CMK (cell line): ENCODE measurements at regions not wholly inside any gene's neighbourhood (a gene's known extent, or its start where the extent isn't known, plus 50 kb on each side); places are given as distances from the start of the nearest gene placed in this dataset.

Source experiments
- DNase-seq: peaks from one replicate; pipeline ENCODE4 v3.0.0-alpha.2; 2010; ENCODE audit warnings: low read depth

DNA sequence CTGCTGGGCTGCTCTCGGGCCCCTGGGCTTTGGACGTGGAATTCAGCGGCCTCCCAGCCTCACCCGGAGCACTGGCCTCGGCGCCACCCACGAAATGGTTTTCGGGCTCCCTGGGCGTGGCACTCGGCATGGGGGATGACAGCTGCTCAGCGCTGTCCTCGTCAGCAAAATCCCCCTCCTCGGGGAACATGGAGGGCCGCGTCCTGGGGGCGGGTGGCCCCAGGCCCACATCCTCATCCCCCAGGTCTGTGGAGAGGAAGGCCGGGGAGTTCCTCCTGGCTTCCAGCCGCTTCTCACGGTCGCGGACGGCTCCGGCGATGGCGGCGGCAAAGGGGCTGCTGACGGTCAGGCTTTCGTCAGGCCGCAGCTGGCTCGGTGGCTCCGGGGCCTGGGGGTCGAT lies 88.4 kb downstream of the CTTN start:
- DNase-seq, result no peak

DNA sequence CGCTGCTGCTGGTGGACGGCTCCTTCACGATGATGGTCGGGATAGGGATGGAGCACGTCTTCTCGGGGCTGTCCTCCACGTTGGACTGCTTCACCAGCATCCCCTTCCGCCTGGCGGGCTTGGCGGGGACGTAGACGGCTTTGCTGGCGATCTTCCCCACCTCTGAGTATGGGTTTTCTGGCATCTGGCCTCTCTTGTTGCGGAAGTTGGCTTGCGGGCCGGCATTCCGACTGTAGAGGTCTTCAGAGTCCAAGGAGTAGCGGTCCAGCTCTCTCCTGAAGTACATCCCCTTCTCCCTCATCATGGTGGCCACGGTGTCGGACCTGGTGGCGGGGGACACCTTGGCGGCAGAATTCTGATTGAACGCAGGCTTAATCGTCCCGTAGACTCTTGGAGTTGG lies 88.8 kb downstream of the CTTN start:
- DNase-seq, result no peak

DNA sequence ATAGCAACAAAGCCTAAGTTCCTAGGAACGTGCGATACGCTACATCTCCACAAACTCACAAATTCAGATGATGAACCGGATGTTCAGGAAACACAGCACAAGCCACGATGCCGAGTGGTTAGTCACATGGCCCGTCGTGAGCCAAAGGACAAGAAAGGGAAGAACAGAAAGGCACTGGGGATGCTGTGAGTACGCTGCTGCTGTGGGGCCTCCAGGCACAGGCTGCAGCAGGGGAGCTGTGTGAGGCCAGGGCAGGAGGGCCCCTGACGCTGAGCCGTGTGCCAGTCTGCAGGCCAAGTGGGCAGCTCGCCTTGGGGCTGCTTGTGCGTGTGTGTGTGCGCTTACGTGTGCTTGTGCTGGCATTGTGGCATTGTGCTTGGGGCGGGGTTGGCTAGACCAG lies 89.4 kb downstream of the CTTN start:
- no peak for DNase-seq

DNA sequence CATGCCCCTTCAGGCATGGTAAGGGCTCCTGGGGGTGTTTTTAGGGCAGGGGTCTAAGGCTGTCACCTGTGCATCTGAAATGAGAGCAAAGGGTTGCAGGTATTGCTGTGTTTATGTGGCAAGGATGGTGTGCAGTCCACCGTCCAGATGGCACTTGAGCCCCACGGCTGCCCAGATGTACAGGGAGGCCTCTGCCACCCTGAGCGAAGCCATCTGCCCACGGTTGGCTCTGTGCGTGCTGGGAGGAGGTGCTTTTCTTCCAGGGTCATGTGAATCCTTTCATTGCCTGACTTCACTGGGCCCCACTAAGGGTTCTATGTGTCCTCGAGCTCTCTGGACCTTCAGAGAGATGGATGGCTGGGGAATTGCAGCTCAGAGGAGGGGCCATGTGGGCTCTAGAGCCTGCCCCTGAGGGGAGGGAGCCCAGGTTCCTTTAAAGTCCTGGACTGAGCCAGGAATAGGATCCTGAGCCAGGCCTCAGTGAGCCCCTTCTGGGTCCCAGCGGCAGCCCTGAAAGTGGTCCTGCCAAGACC lies 89.9 kb downstream of the CTTN start:
- DNase-seq, result no peak

DNA sequence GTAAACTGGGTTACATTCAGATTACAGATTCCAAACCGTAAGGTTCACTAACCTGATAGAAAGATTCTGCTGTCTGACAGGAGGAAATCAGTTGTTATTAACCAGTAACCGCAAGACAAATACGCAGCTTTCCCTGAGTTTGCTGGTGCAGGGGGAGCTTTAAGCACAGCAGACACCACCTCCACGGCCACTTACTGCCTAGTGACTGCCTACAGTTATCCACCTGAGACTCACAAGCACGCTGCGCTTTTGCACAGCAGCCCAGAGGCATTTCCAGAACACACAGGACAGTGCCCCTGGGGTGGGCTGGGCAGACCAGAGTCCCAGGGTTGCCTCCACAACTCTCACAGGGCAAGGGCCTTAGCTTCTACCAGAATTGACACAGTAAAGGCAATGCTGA lies 90.9 kb downstream of the CTTN start:
- DNase-seq, result no peak

DNA sequence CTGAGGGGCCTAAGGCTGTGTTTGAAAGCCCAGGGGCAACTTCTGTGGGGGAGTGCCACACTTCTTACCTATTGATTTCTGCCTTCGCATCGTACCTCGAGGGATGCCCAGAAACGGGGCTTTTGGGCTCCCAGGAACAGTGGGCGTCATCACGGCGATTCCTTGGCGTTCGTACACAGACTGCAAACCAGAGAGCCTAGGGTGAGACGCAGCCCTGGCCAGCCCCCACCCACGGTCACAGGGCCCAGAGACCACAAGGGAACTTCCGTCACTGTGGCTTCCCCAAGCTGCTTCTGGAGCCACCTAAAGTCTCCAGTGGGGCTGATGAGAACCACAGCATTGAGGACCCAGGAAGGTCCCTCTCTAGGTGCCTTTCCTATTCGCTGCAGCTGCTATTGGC lies 91.9 kb downstream of the CTTN start:
- DNase-seq, result no peak

DNA sequence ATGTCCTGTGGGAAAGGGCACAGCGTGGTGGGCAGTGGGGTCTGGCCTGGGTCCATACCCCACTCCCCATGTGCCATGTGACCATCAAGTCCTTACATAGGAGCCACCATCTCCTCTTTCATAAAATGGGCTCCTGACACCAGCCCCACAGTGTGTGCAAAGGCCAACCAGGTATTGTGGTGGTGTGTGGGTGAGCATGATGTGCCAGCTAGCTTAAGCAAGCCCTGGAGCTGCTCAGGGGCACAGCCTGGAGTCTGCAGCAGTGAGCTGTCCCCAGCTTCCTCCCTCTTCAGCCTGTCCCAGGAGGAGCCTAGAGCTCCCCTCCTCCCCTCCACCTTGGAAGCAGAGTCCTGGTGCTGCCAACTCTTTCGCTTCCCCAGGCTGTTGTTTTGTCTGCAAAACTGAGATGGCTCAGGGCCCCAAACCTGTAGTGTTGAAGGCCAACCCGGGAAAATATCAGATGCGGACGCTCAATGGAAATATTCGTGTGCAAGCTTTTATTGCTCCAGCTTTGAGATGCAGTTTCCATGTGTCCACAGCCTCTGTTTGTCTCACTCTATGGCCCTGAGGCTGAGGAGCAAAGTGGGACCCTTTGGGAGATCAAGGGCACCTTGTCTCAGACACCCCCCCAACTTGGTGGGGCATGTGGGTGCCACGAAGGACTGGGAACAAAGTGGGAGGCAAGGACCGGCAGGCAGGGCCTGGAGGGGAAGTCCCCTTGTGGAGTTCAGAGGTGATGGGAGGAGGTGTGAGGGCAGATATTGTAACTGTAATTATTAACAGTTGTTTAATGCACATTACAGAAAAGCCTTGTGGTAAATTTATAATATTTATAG lies 92.6 kb downstream of the CTTN start:
- DNase-seq, result no peak

DNA sequence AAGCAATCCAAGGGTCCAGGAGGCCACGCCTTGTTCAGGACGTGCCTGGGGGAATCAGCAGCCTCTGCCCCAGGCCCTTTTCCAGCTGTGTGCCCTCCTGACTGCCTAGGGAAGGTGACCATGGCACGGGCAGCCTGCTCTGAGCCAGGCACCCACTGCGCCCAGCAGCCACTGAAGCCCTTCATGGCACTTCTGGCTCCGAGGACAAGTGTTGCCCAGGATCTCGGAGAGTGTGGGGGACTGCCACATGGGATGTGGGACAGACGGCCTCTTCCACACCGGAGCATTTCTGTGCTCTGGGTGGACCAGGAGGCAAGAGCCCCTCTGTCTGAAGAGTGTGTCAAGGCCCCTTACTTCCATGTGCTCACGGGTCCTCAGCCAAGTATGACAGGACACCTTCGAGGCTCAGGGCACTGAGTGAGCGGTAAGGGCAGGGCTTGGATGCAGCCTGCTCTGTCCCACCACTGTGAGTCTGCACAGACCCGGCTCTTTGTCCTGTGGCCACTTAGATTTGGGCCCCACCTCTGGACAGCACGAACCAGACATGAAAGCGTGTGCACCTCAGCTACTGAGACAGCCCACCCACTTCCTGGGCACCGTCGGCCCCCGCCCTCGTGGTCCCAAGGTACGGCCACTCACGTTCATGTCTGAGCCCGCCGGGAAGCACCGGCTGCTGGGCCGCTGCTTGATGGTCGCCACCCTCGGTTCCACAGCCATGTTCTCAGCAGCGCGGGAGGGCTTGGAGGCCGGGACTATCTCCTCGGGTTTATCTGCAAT lies 93.6 kb downstream of the CTTN start:
- DNase-seq, result no peak

DNA sequence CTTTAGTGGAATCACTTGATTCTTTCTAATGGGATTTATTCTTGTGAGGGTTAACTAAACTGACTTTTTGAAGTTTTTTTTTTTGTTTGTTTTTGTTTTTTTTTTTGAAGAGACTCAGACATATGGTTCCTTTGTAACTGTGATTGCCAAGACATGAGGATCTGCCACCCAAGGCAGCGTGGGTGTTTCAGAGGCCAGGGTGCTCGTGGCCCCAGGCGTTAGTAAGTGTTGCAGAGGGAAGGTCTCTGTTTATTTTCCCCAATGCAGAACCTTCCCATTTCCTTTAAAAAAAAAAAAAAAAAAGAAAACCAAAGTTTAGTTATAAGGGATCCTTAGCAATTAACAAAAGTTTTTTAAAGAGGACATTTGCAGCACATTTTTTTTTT lies 94.8 kb downstream of the CTTN start:
- DNase-seq, result no peak

DNA sequence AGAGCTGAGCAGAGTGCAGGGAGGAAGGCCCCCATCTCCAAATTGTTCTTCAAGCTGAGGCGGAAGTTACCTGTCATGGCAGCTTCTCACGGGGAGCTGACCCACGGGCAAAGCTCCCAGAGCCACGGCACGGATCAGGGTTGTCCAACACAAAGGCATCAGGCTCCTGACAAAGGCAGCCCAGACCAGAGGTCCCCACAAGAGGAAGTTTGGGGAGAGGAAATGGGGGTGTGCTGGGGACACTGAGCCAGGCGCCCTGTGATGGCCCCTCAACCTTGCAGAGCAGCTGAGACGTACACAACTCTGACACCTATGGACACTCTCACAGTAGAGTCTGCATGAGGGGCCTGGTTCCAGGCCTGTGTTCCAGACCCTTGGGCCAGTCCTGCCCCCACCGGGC lies 95.6 kb downstream of the CTTN start:
- DNase-seq, result no peak

DNA sequence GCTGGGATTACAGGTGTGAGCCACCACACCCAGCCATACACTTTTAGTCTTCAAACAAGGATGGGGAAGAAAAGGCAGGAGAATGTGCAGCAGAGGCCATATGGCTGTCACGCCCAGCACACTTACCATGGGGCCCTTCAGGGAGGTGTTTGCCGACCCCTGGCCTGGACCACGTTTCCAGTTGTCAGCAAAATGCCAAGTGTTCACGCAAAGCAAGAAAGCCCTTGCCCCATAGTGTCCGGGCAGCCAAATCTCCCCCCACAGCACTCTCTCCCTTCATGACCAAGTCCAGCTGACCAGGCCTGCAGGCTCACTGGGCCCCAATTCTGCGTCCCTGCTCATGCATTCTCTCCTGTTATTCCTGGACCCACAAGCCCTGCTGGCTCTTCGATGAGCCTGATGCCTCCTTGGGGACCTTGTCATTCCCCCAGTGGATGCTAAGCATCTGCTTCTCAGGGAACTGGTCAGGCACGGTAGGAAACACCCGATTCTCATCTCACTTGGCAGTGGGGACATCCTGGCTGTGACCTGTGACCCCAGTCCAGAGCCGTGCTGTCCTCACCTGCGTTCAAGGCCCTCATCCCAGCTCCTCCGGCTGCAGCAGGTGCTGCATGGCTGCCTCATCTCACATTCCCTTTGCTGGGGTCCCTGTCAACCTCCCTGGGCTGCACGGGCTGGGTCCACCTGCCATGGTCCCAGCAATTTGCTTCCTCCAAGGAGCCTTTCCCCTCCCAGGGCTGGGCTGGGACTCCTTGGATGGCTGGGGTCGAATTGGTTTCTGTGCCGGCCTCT lies 96.4 kb downstream of the CTTN start:
- DNase-seq, result no peak

DNA sequence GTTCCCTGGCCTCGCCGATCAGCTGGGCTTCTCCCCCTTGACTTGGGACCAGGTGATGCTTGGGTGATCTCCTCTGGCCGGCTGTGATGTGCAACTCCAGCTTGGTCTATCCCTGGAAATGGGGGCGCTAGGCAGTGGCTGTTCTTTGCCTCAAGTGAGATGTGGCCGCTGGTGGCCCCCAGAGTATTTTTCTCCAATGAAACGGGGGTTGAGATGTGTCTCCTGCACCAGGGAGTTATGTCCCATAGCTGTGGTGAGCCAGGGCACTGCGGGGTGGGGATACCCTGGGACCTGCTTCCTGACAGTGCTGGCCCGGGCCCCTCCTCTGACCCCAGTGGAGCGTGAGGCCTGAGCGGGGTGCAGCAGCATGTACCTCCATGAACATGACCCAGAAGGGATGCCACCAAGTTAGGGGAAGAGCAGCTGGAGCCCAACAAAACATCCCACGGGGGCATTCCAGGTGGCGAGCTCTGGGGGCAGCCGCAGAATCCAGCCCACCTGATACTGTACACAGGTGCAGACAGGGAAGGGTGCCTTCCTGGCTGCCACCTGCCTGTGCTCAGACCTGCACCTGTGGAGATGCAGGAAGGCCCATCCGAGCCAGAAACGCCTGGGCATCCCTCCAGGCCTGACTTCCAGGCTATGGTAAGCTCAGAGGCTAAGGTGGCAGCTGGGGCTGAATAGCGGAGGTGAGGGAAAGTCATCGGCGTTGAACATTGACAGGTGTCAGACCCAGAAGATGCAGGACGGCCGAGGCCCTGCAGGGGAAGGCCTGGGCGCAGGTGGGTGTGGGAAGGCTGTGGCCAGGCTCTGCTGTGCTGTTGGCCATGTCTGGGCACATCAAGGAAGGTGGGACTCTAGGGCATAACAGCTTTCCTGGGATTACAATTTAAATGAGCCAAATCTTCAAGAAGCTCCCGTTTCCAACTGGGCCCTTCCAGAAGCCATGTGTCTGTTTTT lies 97.3 kb downstream of the CTTN start:
- no peak for DNase-seq

DNA sequence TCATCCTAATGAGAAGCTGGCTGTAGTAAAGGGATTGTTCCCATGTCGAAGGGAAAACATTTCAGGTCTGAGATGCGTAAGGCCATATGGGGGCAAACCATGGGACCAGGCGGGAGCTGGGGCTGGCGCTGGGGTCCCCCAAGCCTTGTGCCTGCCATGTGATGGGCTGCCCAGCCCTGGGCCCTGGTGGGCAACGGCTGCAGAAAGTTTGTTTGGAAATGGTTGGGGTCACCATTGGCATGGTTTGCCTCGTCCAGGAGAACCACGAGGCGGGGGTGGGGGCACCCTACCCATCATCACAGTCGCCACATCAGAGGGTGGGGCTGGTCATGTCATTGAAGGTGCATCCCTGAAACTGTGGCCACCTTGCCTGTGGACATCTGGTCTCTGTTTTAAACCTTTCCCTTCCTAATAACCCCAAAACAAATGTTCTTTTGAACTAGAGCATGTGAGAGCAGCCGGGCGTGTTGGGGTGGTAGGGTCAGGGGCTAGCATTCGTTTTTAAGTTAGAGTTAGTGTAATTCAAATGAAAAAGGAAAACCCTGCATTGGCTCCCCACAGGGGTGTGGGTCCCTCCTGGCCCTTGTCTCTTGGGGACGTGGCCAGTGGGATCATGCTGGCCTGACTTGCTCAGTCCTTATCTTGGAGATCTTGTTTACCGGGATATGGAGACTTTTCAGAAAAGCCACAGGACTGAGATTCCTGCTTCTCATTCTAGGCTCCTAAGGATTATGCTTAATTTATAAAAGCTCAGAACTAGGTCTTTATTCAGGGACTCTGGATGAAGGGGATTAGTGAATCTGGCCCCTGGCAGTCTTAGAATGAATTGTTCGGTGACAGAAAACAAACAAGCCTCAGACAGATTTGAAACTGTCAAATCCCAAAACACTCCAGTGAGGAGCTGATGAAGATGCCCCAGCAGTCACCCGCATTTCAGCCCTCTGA lies 98.5 kb downstream of the CTTN start:
- DNase-seq, result no peak

DNA sequence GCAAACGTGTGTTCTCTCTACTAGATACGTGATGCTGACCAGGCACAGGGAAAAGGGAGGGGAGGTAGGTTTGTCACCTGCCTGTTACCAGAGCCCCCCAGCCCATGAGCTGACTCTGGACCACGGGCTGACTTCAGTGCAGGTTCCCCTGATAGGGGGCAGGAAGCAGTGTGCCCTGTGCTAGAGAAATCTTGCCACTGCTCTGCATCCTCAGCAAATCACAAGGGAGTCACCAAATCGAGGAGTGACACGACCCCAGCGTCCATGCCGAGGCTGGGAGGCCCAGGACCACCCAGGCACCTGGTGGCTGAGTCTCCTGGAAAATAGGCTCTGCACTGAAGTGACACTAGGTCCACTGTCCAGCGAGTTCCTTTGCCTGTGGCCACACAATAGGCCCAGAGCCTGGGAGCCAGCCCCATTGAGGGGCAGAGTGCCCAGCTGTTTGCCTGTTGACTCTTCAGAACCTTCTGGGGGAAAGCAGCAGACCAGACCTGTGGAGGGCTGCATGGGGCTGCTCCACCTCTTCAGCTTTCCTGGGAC lies 99.3 kb downstream of the CTTN start:
- no peak for DNase-seq

DNA sequence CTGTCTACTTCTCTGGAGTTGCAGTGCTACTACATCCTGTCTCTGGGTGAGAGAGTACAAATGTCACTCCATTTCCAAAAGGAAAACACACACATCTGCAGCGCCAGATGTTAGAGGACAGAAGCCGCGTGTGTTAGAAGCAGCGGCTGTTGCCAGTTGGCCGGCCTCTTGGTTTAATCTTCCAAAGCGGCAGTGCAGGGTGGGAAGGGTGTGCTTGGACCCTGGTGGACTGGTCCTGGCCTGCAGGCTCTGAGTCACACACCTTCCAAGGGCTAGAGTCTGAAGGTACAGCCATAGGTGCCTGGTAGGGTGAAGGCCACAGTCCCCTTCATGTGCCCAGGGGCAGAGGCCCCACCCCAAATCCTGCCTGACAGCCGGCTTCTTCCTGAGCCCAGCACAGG lies 99.8 kb downstream of the CTTN start:
- DNase-seq, result no peak

DNA sequence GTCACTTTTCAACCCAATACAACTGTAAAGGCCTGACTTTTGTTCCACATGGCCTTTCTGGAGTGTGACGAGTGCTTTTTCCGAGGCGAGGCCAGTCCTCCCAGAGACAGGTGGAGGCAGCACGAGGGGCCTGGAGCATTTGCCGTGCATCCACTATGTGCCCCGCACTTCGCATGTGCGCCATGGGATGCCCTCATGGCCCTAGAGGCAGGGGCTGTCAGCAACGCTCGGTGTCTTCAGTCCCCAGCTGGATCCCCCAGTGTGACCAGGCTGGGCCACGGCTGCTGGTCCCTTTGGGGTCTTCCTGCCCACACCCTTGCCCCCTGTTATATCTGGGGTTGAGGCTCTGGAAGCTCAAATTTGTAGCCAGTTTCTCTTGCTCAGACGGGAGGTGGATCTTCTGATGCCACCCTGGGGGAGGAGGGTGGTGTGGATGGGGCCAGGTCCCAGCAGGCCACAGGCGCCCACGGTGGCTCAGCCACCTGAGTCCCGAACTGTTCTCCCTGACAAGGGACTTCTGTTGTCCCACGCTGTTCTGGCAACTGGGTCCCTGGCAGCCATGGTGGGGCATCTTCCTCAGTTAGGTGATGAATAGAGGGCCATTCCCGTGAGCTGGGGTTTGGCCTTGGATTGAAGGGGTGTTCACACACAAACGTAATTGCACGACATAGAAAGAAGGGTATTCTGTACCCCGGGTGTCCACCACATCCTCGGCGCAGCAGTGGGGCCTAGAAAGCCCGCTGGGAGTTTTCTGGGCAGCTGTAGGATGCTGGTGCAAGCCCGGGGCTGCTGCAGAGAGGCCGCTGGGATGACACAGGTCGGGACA lies 100.9 kb downstream of the CTTN start:
- DNase-seq, result no peak

DNA sequence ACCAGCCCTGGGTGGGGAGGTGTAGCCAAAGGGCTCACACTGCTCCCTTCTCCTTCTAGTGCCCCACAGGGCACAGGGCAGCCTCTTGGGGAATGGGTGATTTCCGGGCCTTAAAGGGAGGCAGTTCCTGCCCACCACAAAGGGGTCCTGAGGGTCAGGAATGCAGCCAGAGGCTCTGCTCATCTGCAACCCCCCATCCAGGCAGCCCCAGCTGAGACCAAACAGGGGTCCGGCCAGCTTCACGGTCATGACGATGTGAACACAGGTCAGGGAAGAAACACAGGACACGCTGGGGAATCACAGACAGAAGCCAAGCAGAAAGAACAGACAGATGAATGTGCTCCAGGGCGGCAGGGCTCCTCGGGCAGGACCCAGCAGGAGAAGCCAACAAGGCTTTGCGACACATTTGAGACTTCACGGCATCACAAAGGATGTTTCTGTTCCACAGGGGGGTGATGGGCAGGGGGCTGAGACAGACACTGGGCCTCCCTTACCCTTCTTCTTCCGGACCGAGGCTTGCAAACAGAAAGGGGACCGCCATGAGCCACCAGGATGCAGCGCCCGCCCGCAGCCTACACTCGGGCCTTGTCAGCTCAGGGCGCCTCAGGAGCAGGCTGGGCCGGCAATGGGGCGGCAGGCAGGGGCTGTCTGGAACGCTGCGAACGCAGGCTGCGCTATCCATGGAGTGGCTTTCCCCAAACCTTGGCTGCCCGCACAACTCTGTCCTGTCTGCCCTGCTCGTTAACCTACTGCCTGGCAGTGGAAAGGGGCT lies 101.9 kb downstream of the CTTN start:
- DNase-seq, result no peak
